GM21786 (cell line): ENCODE measurements at regions not wholly inside any gene's neighbourhood (a gene's known extent, or its start where the extent isn't known, plus 50 kb on each side); places are given as distances from the start of the nearest gene placed in this dataset.

ENCODE experiments used
- ATAC-seq: cut with Tn5 transposase; IDR thresholded peaks from one replicate; pipeline ENCODE4 v1.9.1; 2021; ENCODE audit not compliant: unreplicated experiment

GRCh38 chr15:61545763-61546162 lies 316.7 kb upstream of the RORA start:
- ATAC-seq = no peak

DNA sequence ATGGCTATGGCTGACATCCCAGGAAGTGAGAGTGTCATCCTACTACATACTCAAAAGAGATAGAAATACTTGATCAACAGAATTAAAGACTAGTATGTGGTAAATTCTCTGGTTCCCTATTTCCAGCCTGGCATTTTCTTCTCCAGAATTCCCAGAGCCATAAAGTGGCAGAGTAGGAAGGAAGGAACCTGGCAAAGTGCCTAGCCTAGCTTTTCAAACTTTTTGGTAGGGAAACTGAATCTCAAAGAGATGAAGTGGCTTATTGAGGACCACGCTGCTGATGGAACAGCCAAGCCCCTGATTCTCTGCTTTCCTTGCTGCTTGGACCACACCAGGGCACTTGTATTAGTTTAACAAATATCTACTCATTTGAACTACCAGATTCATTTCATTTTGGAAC lies 312.4 kb upstream of the RORA start:
- no peak for ATAC-seq

DNA sequence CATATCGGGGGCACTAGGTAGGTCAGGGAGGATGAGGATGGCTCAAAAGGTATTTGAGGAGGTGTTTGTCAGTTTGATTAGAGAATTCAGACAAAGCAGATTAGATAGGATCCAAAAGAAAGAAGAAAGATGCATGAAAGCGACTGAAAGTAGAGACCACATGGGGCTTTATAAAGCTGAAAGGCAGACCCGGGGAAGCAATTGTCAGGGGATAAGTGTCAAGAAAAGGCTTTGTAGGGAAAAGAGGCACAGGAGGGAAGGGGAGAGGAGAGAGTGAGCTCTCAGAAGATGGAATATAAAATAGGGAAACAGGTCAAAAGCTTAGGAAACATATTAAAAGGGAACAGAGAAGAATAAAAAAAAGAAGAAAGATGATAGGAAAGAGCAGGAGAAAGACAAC lies 308.2 kb upstream of the RORA start:
- no peak for ATAC-seq

DNA sequence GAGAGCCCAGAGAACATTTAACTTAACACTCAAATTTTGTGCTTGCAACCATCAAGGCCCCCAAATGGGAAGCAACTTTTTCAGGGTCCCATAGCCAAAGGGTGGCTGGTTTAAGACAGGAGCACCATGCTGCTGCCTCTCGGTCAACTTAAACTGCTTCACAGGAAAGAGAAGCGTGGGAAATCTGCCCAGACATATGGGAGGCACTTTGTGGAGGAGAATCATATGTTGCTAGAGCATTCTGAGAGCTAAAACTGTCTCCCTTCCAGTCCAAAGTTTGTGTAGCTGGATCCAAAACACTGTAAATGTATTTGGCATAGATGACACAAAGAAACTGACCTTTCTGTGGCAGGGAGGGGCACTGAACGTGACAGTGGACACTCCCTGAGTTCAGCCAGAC lies 305.9 kb upstream of the RORA start:
- ATAC-seq = no peak

- no peak for ATAC-seq
These were observed 301.7 kb upstream of the RORA start for GRCh38 chr15:61530769-61531168.

DNA sequence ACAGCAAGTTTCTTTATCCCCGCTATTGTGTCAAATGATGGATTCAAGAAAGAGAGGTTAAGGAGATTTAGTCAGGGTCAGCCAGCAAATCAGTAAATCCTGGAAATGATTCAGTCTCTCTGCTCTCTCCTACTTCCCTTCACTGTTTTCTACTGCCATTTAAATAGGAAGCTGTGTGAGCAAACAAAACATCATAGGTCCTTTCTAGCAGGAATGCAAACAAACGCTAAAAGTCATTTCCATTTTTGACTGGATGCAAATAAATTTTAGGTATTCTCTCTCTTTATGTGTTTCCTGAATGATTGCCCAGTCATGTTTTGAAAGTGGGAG lies 299.4 kb upstream of the RORA start:
- ATAC-seq = no peak

GRCh38 chr15:61527836-61528580 lies 298.9 kb upstream of the RORA start:
- ATAC-seq = no peak

DNA sequence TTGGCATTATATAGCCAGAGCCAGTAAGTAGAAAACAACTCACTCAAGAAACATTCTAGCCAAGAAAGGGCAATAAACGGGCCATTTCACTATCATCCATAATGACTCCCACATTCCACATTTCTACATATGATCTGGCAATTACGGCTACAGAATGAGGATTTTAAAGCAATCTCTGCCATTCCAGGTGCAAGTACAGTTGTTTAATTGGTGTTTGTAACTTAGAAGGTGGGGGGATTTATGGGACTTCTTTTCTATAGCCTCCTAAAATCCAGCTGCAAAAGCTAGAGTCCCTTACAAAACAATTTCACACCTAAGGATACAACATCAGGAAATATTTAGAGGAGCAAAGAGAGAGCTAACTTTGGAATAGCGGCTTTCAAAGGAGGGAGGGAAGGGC lies 295.4 kb upstream of the RORA start:
- no peak for ATAC-seq

GRCh38 chr15:61524086-61524485 lies 295.0 kb upstream of the RORA start:
- no peak for ATAC-seq

GRCh38 chr15:61522411-61522810 lies 293.3 kb upstream of the RORA start:
- ATAC-seq = no peak

GRCh38 chr15:61521953-61522352 lies 292.9 kb upstream of the RORA start:
- no peak for ATAC-seq

DNA sequence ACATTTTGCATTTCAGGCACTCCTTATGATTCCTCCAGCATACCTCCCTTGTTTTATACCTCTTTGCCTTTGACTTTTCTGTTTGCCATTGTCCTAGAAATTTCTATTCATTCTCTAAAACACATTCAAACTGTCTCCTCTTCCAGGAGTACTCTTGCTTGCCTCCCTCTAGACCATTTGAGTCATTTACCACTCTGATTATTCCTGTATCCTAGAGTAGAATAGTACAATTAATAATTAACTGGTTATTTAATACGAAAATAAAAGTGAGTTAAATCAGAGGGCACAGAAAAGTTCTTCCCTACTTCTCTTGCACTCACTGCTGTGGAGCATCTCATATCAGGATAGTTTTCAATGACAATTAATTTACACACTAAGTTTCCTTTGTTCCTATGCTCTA lies 290.2 kb upstream of the RORA start:
- ATAC-seq = no peak

GRCh38 chr15:61518191-61518950 lies 289.3 kb upstream of the RORA start:
- no peak for ATAC-seq

GRCh38 chr15:61517776-61518175 lies 288.7 kb upstream of the RORA start:
- no peak for ATAC-seq

- no peak for ATAC-seq
These were observed 288.2 kb upstream of the RORA start for GRCh38 chr15:61517335-61517734.

GRCh38 chr15:61511756-61512155 lies 282.7 kb upstream of the RORA start:
- no peak for ATAC-seq

DNA sequence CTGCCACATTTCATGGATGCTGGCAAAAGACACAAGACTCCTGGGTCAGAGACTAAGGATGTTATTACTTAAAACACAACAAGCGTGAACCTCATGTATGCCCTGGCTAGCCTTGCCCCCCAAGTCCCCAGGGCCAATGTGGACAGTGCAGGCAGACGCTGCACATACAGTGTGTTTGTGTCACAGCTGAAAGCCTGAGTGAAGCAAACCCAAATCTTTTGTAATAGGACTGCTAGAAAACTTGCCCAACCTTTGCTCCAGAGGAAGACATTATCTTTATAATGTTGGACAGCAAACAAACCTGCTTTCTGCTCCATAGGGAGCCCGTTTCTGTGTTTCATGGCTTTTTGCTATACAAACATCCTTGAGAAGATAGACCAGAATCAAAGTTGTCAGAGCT lies 282.0 kb upstream of the RORA start:
- ATAC-seq = no peak

- no peak for ATAC-seq
These were observed 280.3 kb upstream of the RORA start for GRCh38 chr15:61509327-61509840.

DNA sequence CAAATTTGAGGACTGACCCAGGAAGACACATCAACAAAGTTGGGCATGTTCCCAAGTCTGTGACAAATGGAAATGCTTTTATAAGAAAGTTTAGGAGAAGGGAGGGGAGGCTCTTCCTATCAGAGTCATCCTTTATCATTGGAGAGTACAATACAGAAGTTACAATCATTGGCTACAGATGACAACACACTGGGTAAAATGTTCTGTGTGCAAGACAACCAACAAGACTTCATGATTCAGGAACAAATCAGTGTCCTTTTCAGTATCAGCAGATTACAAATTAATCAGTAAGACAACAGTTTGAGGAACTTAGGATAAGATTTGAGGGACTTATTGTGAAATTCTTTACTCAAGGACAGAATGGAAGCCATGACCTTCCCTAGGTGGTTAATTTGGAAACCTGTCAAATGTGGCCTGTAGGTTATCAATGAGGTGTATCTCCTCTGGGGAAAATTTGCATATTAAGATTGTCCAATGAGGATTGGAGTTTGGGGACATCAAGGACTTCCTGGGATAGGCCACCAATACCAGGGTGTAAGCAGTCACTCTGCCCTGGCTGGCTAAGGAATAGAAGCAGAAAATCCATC lies 274.4 kb upstream of the RORA start:
- no peak for ATAC-seq

GRCh38 chr15:61501815-61502389 lies 272.8 kb upstream of the RORA start:
- ATAC-seq = no peak

- ATAC-seq = no peak
These were observed 272.0 kb upstream of the RORA start for GRCh38 chr15:61500951-61501620.
